SK-N-SH treated with all-trans-retinoic acid at 6 μM for 48 hours (cell line): ENCODE measurements at regions not wholly inside any gene's neighbourhood (a gene's known extent, or its start where the extent isn't known, plus 50 kb on each side); places are given as distances from the start of the nearest gene placed in this dataset.

Source experiments
- BACH2 ChIP-seq: fragments of 250-450 bp; sonication (Bioruptor Pico); IDR thresholded peaks from 2 replicates; pipeline ENCODE4 v1.9.0; 2021; ENCODE audit warnings: mild to moderate bottlenecking, borderline replicate concordance
- GLIS3 ChIP-seq: fragments of 250-450 bp; sonication (Bioruptor Pico); IDR thresholded peaks from 2 replicates; pipeline ENCODE4 v1.5.0; 2020; ENCODE audit warnings: mild to moderate bottlenecking, moderate library complexity
- PPARA ChIP-seq: fragments of 250-450 bp; sonication (Bioruptor Pico); IDR thresholded peaks from 2 replicates; pipeline ENCODE4 v1.5.0; 2020; ENCODE audit warnings: mild to moderate bottlenecking, borderline replicate concordance
- ZC3H10 ChIP-seq: fragments of 250-450 bp; sonication (Bioruptor Pico); IDR thresholded peaks from 2 replicates; pipeline ENCODE4 v1.5.1; 2021; ENCODE audit warnings: mild to moderate bottlenecking, moderate library complexity
- ZFP3 ChIP-seq: fragments of 250-450 bp; sonication (Bioruptor Pico); IDR thresholded peaks from 2 replicates; pipeline ENCODE4 v1.5.0; 2020; ENCODE audit warnings: mild to moderate bottlenecking, moderate library complexity

- TF ChIP-seq BACH2 (CRISPR knock-in tag) (no peak), PPARA (no peak), ZFP3 (CRISPR knock-in tag) (no peak), GLIS3 (CRISPR knock-in tag) (no peak), ZC3H10 (CRISPR knock-in tag) (no peak)
Measured at GRCh38 chr16:65473699-65474098, 351.8 kb upstream of the CDH11 start.
